ENCODE measurements at regions not wholly inside any gene's neighbourhood (a gene's known extent, or its start where the extent isn't known, plus 50 kb on each side); places are given as distances from the start of the nearest gene placed in this dataset.

DNA sequence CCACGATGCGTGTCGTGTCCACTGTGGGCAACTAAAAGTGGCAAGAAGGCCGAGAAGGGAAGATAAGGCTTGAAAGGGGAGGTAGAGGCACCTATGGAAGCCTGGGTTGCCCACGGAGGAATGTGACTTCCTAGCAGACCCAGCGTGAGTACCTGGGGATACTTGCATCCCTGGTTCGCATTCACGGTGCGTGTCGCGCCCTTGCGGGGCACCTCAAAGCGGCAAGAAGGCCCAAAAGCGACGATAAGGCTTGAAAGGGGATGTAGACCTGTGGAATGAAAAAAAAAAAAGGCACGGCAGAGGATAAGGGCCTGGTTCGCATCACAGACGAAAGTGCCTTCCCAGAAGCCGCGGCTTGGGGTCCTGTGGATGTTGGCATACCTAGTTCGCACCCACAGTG, 282.9 kb downstream of the ALG10 start:
- TF ChIP-seq, protein P1, sequence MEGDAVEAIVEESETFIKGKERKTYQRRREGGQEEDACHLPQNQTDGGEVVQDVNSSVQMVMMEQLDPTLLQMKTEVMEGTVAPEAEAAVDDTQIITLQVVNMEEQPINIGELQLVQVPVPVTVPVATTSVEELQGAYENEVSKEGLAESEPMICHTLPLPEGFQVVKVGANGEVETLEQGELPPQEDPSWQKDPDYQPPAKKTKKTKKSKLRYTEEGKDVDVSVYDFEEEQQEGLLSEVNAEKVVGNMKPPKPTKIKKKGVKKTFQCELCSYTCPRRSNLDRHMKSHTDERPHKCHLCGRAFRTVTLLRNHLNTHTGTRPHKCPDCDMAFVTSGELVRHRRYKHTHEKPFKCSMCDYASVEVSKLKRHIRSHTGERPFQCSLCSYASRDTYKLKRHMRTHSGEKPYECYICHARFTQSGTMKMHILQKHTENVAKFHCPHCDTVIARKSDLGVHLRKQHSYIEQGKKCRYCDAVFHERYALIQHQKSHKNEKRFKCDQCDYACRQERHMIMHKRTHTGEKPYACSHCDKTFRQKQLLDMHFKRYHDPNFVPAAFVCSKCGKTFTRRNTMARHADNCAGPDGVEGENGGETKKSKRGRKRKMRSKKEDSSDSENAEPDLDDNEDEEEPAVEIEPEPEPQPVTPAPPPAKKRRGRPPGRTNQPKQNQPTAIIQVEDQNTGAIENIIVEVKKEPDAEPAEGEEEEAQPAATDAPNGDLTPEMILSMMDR (CRISPR knock-in tag; IDR thresholded peaks at IDR 0.05) = no peak
- TF ChIP-seq CEBPB (IDR thresholded peaks at IDR 0.05; ENCODE audit: borderline replicate concordance, low read depth, low read length) (no peak), POLR2AphosphoS5 (IDR thresholded peaks at IDR 0.05; ENCODE audit: low read depth, low read length) (no peak), RXRA (CRISPR knock-in tag; IDR thresholded peaks at IDR 0.05) (no peak), EZH2 (conservative IDR thresholded peaks at IDR 0.05; ENCODE audit: low read depth, low read length) (no peak), CREB1 (IDR thresholded peaks at IDR 0.05) (no peak), CREB1 (CRISPR knock-in tag; IDR thresholded peaks at IDR 0.05) (no peak), ZNF747 (CRISPR knock-in tag; IDR thresholded peaks at IDR 0.05; ENCODE audit: borderline replicate concordance) (no peak), ZNF292 (CRISPR knock-in tag; IDR thresholded peaks at IDR 0.05; ENCODE audit: borderline replicate concordance, low read depth) (no peak), ZSCAN29 (CRISPR knock-in tag; conservative IDR thresholded peaks at IDR 0.05) (no peak), PHF8 (CRISPR knock-in tag; IDR thresholded peaks at IDR 0.05) (no peak)
- TF ChIP-seq, protein P2, sequence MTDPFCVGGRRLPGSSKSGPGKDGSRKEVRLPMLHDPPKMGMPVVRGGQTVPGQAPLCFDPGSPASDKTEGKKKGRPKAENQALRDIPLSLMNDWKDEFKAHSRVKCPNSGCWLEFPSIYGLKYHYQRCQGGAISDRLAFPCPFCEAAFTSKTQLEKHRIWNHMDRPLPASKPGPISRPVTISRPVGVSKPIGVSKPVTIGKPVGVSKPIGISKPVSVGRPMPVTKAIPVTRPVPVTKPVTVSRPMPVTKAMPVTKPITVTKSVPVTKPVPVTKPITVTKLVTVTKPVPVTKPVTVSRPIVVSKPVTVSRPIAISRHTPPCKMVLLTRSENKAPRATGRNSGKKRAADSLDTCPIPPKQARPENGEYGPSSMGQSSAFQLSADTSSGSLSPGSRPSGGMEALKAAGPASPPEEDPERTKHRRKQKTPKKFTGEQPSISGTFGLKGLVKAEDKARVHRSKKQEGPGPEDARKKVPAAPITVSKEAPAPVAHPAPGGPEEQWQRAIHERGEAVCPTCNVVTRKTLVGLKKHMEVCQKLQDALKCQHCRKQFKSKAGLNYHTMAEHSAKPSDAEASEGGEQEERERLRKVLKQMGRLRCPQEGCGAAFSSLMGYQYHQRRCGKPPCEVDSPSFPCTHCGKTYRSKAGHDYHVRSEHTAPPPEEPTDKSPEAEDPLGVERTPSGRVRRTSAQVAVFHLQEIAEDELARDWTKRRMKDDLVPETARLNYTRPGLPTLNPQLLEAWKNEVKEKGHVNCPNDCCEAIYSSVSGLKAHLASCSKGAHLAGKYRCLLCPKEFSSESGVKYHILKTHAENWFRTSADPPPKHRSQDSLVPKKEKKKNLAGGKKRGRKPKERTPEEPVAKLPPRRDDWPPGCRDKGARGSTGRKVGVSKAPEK (CRISPR knock-in tag; IDR thresholded peaks at IDR 0.05; ENCODE audit: borderline replicate concordance) = no peak

Measured in HepG2 (cell line).